AG09309 (cell line): ENCODE measurements at regions not wholly inside any gene's neighbourhood (a gene's known extent, or its start where the extent isn't known, plus 50 kb on each side); places are given as distances from the start of the nearest gene placed in this dataset.

ENCODE experiments used
- DNase-seq: peaks from one replicate; pipeline ENCODE4 v3.0.0-alpha.2; 2010; ENCODE audit warnings: low read depth
- H3K4me3 ChIP-seq: 2 replicates; pipeline ENCODE4 v1.5.1; 2011; ENCODE audit warnings: mild to moderate bottlenecking, low read depth, low read length, moderate library complexity; ENCODE audit not compliant: control insufficient read depth
- CTCF ChIP-seq: IDR thresholded peaks from 2 replicates; pipeline ENCODE4 v1.5.1; 2011; ENCODE audit warnings: mild to moderate bottlenecking, low read depth, low read length, inconsistent platforms; ENCODE audit not compliant: insufficient read depth, control insufficient read depth; ENCODE audit errors: missing control alignments

- DNase-seq = no peak
- no peak for TF ChIP-seq CTCF
- no peak overlapping the region for H3K4me3 ChIP-seq
Observed at GRCh38 chrX:6667048-6667768, 132.3 kb upstream of the VCX3A start.

- TF ChIP-seq CTCF = no peak
- DNase-seq = no peak
Observed at GRCh38 chrX:6666624-6667023, 131.7 kb upstream of the VCX3A start.

GRCh38 chrX:6661736-6662135 is 126.8 kb upstream of the VCX3A start:
- no peak for DNase-seq
- H3K4me3 ChIP-seq = no peak overlapping the region
- TF ChIP-seq CTCF = no peak

More at GRCh38 chrX:6666624-6667023, 131.7 kb upstream of the VCX3A start:
- no peak overlapping the region for H3K4me3 ChIP-seq

- TF ChIP-seq CTCF = no peak
- no peak for DNase-seq
Observed at GRCh38 chrX:6660567-6661264, 125.8 kb upstream of the VCX3A start.

GRCh38 chrX:6645216-6645615 is 110.3 kb upstream of the VCX3A start:
- no peak for DNase-seq
- no peak for TF ChIP-seq CTCF
- no peak overlapping the region for H3K4me3 ChIP-seq

More at GRCh38 chrX:6660567-6661264, 125.8 kb upstream of the VCX3A start:
- no peak overlapping the region for H3K4me3 ChIP-seq

- H3K4me3 ChIP-seq = no peak overlapping the region
- peak; percentile 12 for TF ChIP-seq CTCF
- no peak for DNase-seq
Observed at GRCh38 chrX:6644411-6644810, 109.5 kb upstream of the VCX3A start.
